GM12878 (cell line): ENCODE measurements at regions not wholly inside any gene's neighbourhood (a gene's known extent, or its start where the extent isn't known, plus 50 kb on each side); places are given as distances from the start of the nearest gene placed in this dataset.

Experiments
- ATAC-seq: fragments of 200-7000 bp; cut with Tn5 transposase; 3 replicates; pipeline ENCODE4 v1.9.1; 2020; ENCODE audit warnings: mild to moderate bottlenecking, moderate library complexity
- BruUV-seq: library from RNA; stranded (reverse); fragments of 400-500 nt; replicated peaks from 2 replicates; lab custom pipeline; 2021; lab: Mats Ljungman, UMichigan
- CTCF ChIA-PET: fragments of 300-600 bp; sonication (Branson Sonifier 250); formaldehyde crosslinking; extraction: SDS; loops from one replicate; lab custom pipeline; 2021; ENCODE audit warnings: inconsistent platforms; lab: Yijun Ruan, JAX
- POLR2A ChIA-PET: fragments of 350-600 bp; formaldehyde crosslinking; extraction: SDS; loops from one replicate; lab custom pipeline; 2021; ENCODE audit warnings: inconsistent platforms; lab: Charles Lee
- RAD21 ChIA-PET: fragments of 300-600 bp; sonication (Branson Sonifier 250); formaldehyde crosslinking; loops from one replicate; lab custom pipeline; 2023; ENCODE audit warnings: antibody characterized with exemption; ENCODE audit not compliant: unreplicated experiment; lab: Charles Lee
- SMC1A ChIA-PET: fragments of 300-600 bp; sonication (Branson Sonifier 250); formaldehyde crosslinking; loops from one replicate; lab custom pipeline; 2023; ENCODE audit not compliant: unreplicated experiment, uncharacterized antibody; lab: Charles Lee
- DNase-seq: peaks from one replicate; pipeline ENCODE4 v3.0.0-alpha.2; 2011; ENCODE audit warnings: low read depth, low spot score
- FAIRE-seq: peaks from 3 replicates; lab custom pipeline; 2011; peaks lifted over from hg19 to GRCh38; lab: Jason Lieb, UNC
- H2AFZ ChIP-seq: 2 replicates; pipeline ENCODE4 v1.6.0; 2011; ENCODE audit warnings: low read depth, low read length, control low read depth; ENCODE audit not compliant: control insufficient read depth
- H3K27ac ChIP-seq: 2 replicates; pipeline ENCODE4 v1.5.1; 2011; ENCODE audit warnings: control low read depth; ENCODE audit not compliant: control insufficient read depth, insufficient read depth
- H3K27me3 ChIP-seq, 2 experiments: replicated peaks in 1 of 2; 2 replicates each; pipeline versions ENCODE4 v1.6.0 to v1.6.1; 2011; ENCODE audit warnings: low read length in 1 of 2; ENCODE audit not compliant: control insufficient read depth in 2 of 2, insufficient read depth in 2 of 2
- H3K36me3 ChIP-seq, 2 experiments: 2 replicates each; pipeline ENCODE4 v1.5.1; 2011; ENCODE audit warnings: low read length in 1 of 2; ENCODE audit not compliant: control insufficient read depth in 2 of 2, insufficient read depth in 2 of 2
- H3K4me1 ChIP-seq: 2 replicates; pipeline ENCODE4 v1.6.1; 2011; ENCODE audit warnings: mild to moderate bottlenecking, low read length, moderate library complexity, mixed read lengths; ENCODE audit not compliant: control insufficient read depth, insufficient read depth
- H3K4me2 ChIP-seq: 2 replicates; pipeline ENCODE4 v1.6.0; 2011; ENCODE audit warnings: control low read depth; ENCODE audit not compliant: control insufficient read depth, insufficient read depth
- H3K4me3 ChIP-seq: fragments of 200-600 bp; sonication (generic); 2 replicates; pipeline ENCODE4 v1.5.1; 2016
- H3K79me2 ChIP-seq: 2 replicates; pipeline ENCODE4 v1.6.0; 2011; ENCODE audit warnings: low read length; ENCODE audit not compliant: control insufficient read depth, insufficient read depth
- H3K9ac ChIP-seq: 2 replicates; pipeline ENCODE4 v1.8.0; 2011; ENCODE audit warnings: low read length, control low read depth, mixed read lengths; ENCODE audit not compliant: control insufficient read depth, insufficient read depth
- H3K9me3 ChIP-seq: replicated peaks from 3 replicates; pipeline ENCODE4 v1.5.1; 2011; ENCODE audit warnings: mild to moderate bottlenecking, low read length; ENCODE audit not compliant: control insufficient read depth, insufficient read depth
- H4K20me1 ChIP-seq: 2 replicates; pipeline ENCODE4 v1.6.0; 2011; ENCODE audit not compliant: control insufficient read depth, insufficient read depth
- EP300 ChIP-seq, 2 experiments: fragments of 150-350 bp in 1 of 2; IDR thresholded peaks; 2 replicates each; pipeline ENCODE4 v1.6.1; 2011 to 2012; ENCODE audit warnings: low read depth in 2 of 2, low read length in 2 of 2, borderline replicate concordance in 1 of 2, improper control_type of control experiment in 1 of 2, inconsistent platforms in 1 of 2; ENCODE audit not compliant: control insufficient read depth in 1 of 2
- FOS ChIP-seq: IDR thresholded peaks from 3 replicates; pipeline ENCODE4 v1.6.1; 2011; ENCODE audit warnings: borderline replicate concordance; ENCODE audit not compliant: insufficient read length; ENCODE audit errors: extremely low read depth
- HSF1 ChIP-seq: fragments of 150-350 bp; IDR thresholded peaks from 2 replicates; pipeline ENCODE4 v1.6.1; 2014; ENCODE audit warnings: mild to moderate bottlenecking, low read depth, low read length
- IKZF2 ChIP-seq, 2 experiments: fragments of 450-650 bp; IDR thresholded peaks; 2 replicates each; pipeline ENCODE4 v1.6.1; 2017; ENCODE audit warnings: mild to moderate bottlenecking in 2 of 2, moderate library complexity in 2 of 2
- IRF5 ChIP-seq: fragments of 450-650 bp; IDR thresholded peaks from 2 replicates; pipeline ENCODE4 v1.6.1; 2017; ENCODE audit warnings: borderline replicate concordance
- PAX8 ChIP-seq: fragments of 450-650 bp; IDR thresholded peaks from 2 replicates; pipeline ENCODE4 v1.6.1; 2017; ENCODE audit warnings: mild to moderate bottlenecking, moderate library complexity
- POLR2AphosphoS2 ChIP-seq: IDR thresholded peaks from 2 replicates; pipeline ENCODE4 v1.6.1; 2011; ENCODE audit warnings: low read depth, mild to moderate bottlenecking, low read length, improper control_type of control experiment, moderate library complexity
- POLR2AphosphoS5 ChIP-seq: IDR thresholded peaks from 2 replicates; pipeline ENCODE4 v1.6.1; 2011; ENCODE audit warnings: mild to moderate bottlenecking, low read length, inconsistent platforms
- RUNX3 ChIP-seq: IDR thresholded peaks from 2 replicates; pipeline ENCODE4 v1.6.1; 2012; ENCODE audit warnings: low read length, inconsistent platforms
- SREBF2 ChIP-seq: IDR thresholded peaks from 2 replicates; pipeline ENCODE4 v1.6.1; 2012; ENCODE audit warnings: mild to moderate bottlenecking, low read length
- SRF ChIP-seq, 2 experiments: IDR thresholded peaks; 2 replicates each; pipeline ENCODE4 v1.6.1; 2011; ENCODE audit warnings: low read depth in 2 of 2, low read length in 2 of 2, mild to moderate bottlenecking in 1 of 2, moderate library complexity in 1 of 2
- SUZ12 ChIP-seq: fragments of 200-600 bp; sonication (generic); IDR thresholded peaks from one replicate; pipeline ENCODE4 v1.6.1; 2018; ENCODE audit warnings: antibody characterized with exemption, mild to moderate bottlenecking; ENCODE audit not compliant: unreplicated experiment
- ZBTB4 ChIP-seq: fragments of 450-650 bp; formaldehyde crosslinking; IDR thresholded peaks from 2 replicates; pipeline ENCODE4 v1.4.0; 2022; ENCODE audit warnings: mild to moderate bottlenecking, moderate library complexity
- in situ Hi-C: fragments of 300-500 bp; cut with MboI; formaldehyde crosslinking; loops from 9 replicates; pipeline ENCODE4 v1.14.3; 2018; ENCODE audit warnings: mixed read lengths
- intact Hi-C: fragments of 100-400 bp; cut with micrococcal nuclease; formaldehyde crosslinking; loops from one replicate; pipeline ENCODE4 v1.14.2; 2022; ENCODE audit not compliant: unreplicated experiment
- TF ChIP-seq, protein P1 (sequence below), 3 experiments: IDR thresholded peaks in 2 of 3; conservative IDR thresholded peaks in 1 of 3; 2 replicates each; pipeline ENCODE4 v1.5.1; 2011; ENCODE audit warnings: low read depth in 3 of 3, low read length in 3 of 3, mild to moderate bottlenecking in 3 of 3, control low read depth in 2 of 3, moderate library complexity in 2 of 3, inconsistent platforms in 1 of 3, mixed read lengths in 1 of 3; ENCODE audit not compliant: control insufficient read depth in 2 of 3, insufficient read depth in 1 of 3; ENCODE audit errors: extremely low read depth in 1 of 3
- TF ChIP-seq, protein P2 (sequence below): fragments of 450-650 bp; IDR thresholded peaks from 2 replicates; pipeline ENCODE4 v1.6.1; 2014; ENCODE audit warnings: mild to moderate bottlenecking

- TF ChIP-seq SREBF2 (no peak), POLR2AphosphoS5 (no peak), POLR2AphosphoS2 (no peak), PAX8 (no peak), SRF (IDR thresholded peaks at IDR 0.05; ENCODE audit: low read depth in 2 of 2, low read length in 2 of 2) (no peak), IKZF2 (IDR thresholded peaks at IDR 0.05) (no peak), ZBTB4 (no peak)
Observed at GRCh38 chr2:220348206-220348605, 720.8 kb downstream of the SLC4A3 start (continued).

DNA sequence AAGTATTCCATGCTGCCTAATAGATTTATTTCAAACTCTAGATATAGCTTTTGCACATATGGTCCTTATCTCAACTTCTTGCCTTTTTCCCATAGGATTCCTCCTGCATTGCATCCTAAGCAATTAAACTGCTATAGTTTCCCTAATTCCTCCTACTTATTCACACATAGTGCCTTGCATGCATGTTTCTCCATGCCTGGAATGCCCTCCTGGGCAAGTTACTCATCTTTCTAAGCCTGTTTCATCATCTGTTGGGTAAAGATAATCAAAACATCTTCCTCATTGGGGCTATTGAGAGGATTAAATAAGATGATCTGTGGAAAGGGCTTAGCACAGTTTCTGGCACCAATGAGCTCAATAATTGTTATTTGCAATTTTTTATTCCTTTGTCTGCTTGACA lies 726.5 kb downstream of the SLC4A3 start:
- H3K79me2 ChIP-seq = no peaks in the 10 kb centered on the region
- FAIRE-seq (no peak), DNase-seq (no peak), ATAC-seq (no peak)
- H3K27me3 ChIP-seq = no peaks in the 10 kb centered on the region
- no peak overlapping the region for H2AFZ ChIP-seq
- H3K9ac ChIP-seq = no peak overlapping the region
- no peaks in the 10 kb centered on the region for H4K20me1 ChIP-seq
- CTCF ChIA-PET = no interaction called here
- in situ Hi-C loops (no loop called here), intact Hi-C loops (no loop called here)
- no peak overlapping the region for H3K4me2 ChIP-seq
- SMC1A ChIA-PET = interaction anchor here (1.4 kb wide), 1 partner anchor 8 kb away, joined by 3 read pairs; no protein-coding TSS in a partner anchor
- no peaks in the 10 kb centered on the region for H3K9me3 ChIP-seq
- no peaks in the 10 kb centered on the region for H3K4me1 ChIP-seq
- no TSS peak for BruUV-seq
- no peak overlapping the region for H3K27ac ChIP-seq
- RAD21 ChIA-PET = no interaction called here
- POLR2A ChIA-PET = no interaction called here
- no peak overlapping the region for H3K4me3 ChIP-seq
- H3K36me3 ChIP-seq = no peaks in the 10 kb centered on the region
- no peak for TF ChIP-seq EP300 (IDR thresholded peaks at IDR 0.05; ENCODE audit: borderline replicate concordance in 1 of 2, control insufficient read depth in 1 of 2, low read depth in 2 of 2, low read length in 2 of 2)
- TF ChIP-seq PAX8 = no peak
- no peak for TF ChIP-seq IRF5
- no peak for TF ChIP-seq HSF1
- no peak for TF ChIP-seq RUNX3
- no peak for TF ChIP-seq SUZ12
- TF ChIP-seq, protein P1, sequence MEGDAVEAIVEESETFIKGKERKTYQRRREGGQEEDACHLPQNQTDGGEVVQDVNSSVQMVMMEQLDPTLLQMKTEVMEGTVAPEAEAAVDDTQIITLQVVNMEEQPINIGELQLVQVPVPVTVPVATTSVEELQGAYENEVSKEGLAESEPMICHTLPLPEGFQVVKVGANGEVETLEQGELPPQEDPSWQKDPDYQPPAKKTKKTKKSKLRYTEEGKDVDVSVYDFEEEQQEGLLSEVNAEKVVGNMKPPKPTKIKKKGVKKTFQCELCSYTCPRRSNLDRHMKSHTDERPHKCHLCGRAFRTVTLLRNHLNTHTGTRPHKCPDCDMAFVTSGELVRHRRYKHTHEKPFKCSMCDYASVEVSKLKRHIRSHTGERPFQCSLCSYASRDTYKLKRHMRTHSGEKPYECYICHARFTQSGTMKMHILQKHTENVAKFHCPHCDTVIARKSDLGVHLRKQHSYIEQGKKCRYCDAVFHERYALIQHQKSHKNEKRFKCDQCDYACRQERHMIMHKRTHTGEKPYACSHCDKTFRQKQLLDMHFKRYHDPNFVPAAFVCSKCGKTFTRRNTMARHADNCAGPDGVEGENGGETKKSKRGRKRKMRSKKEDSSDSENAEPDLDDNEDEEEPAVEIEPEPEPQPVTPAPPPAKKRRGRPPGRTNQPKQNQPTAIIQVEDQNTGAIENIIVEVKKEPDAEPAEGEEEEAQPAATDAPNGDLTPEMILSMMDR (IDR thresholded peaks at IDR 0.05 in 2 of 3, conservative IDR thresholded peaks at IDR 0.05 in 1 of 3; ENCODE audit: control insufficient read depth in 2 of 3, extremely low read depth in 1 of 3, insufficient read depth in 1 of 3, low read depth in 3 of 3, low read length in 3 of 3) = no peak
- TF ChIP-seq, protein P2, sequence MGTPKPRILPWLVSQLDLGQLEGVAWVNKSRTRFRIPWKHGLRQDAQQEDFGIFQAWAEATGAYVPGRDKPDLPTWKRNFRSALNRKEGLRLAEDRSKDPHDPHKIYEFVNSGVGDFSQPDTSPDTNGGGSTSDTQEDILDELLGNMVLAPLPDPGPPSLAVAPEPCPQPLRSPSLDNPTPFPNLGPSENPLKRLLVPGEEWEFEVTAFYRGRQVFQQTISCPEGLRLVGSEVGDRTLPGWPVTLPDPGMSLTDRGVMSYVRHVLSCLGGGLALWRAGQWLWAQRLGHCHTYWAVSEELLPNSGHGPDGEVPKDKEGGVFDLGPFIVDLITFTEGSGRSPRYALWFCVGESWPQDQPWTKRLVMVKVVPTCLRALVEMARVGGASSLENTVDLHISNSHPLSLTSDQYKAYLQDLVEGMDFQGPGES = no peak
- TF ChIP-seq FOS = no peak
